HCT116 (cell line): ENCODE measurements at regions not wholly inside any gene's neighbourhood (a gene's known extent, or its start where the extent isn't known, plus 50 kb on each side); places are given as distances from the start of the nearest gene placed in this dataset.

ENCODE experiments used
- ATAC-seq: fragments of 200-7000 bp; cut with Tn5 transposase; 2 replicates; pipeline ENCODE4 v1.9.1; 2020; ENCODE audit warnings: mild to moderate bottlenecking, moderate library complexity
- BruUV-seq: library from RNA; stranded (reverse); fragments of 400-500 nt; replicated peaks from 2 replicates; lab custom pipeline; 2021; lab: Mats Ljungman, UMichigan
- CTCF ChIA-PET: fragments of 300-600 bp; sonication (Branson Sonifier 250); formaldehyde crosslinking; loops from one replicate; lab custom pipeline; 2021; ENCODE audit warnings: antibody characterized with exemption; lab: Charles Lee
- POLR2A ChIA-PET: fragments of 300-600, 350-600 bp; sonication (Branson Sonifier 250); formaldehyde crosslinking; loops from one replicate; lab custom pipeline; 2021; ENCODE audit warnings: antibody characterized with exemption; lab: Charles Lee
- RAD21 ChIA-PET, 2 experiments: fragments of 300-600 bp; sonication (Branson Sonifier 250); formaldehyde crosslinking; loops; one replicate each; lab custom pipeline; 2023; ENCODE audit warnings: low total read pairs in 2 of 2; ENCODE audit not compliant: uncharacterized antibody in 2 of 2, unreplicated experiment in 2 of 2, low non-redundant PET in 1 of 2; lab: Charles Lee
- DNase-seq: peaks from one replicate; pipeline ENCODE4 v3.0.0-alpha.2; 2010; ENCODE audit warnings: low read depth, low spot score
- H2AFZ ChIP-seq: fragments of 200-600 bp; shearing (Covaris generic), sonication (generic); 2 replicates; pipeline ENCODE4 v1.6.1; 2017; ENCODE audit warnings: low read depth, mixed run types, mixed read lengths, antibody characterized with exemption, low read length; ENCODE audit not compliant: poor library complexity, severe bottlenecking
- H3K27ac ChIP-seq: 2 replicates; pipeline ENCODE4 v1.5.1; 2012; ENCODE audit warnings: low read depth, low read length
- H3K27me3 ChIP-seq: fragments of 200-600 bp; sonication (generic); 2 replicates; pipeline ENCODE4 v1.6.1; 2016; ENCODE audit warnings: mixed run types, low read length, mixed read lengths; ENCODE audit not compliant: insufficient read depth
- H3K36me3 ChIP-seq, 2 experiments: fragments of 200-500 bp in 1 of 2; fragments of 200-600 bp in 1 of 2; sonication (Bioruptor generic) in 1 of 2; sonication (generic) in 1 of 2; 2 replicates each; pipeline versions ENCODE4 v1.5.1 to v1.6.1; 2014 to 2016; ENCODE audit warnings: low read length in 2 of 2, inconsistent platforms in 1 of 2, mixed read lengths in 1 of 2, mixed run types in 1 of 2; ENCODE audit not compliant: insufficient read depth in 2 of 2, control insufficient read depth in 1 of 2
- H3K4me1 ChIP-seq, 2 experiments: fragments of 200-600 bp in 1 of 2; sonication (generic) in 1 of 2; 2 replicates each; pipeline versions ENCODE4 v1.5.1 to v1.6.1; 2012 to 2017; ENCODE audit warnings: low read length in 2 of 2, inconsistent platforms in 1 of 2, mild to moderate bottlenecking in 1 of 2, mixed read lengths in 1 of 2, mixed run types in 1 of 2, moderate library complexity in 1 of 2; ENCODE audit not compliant: insufficient read depth in 2 of 2, control insufficient read depth in 1 of 2
- H3K4me2 ChIP-seq: fragments of 200-600 bp; sonication (generic); 2 replicates; pipeline ENCODE4 v1.6.1; 2017; ENCODE audit warnings: mixed run types, low read length, mixed read lengths
- H3K4me3 ChIP-seq, 2 experiments: fragments of 200-600 bp in 1 of 2; sonication (generic) in 1 of 2; replicated peaks in 1 of 2; 2 replicates each; pipeline ENCODE4 v1.5.1; 2011 to 2016; ENCODE audit warnings: low read length in 2 of 2, control low read depth in 1 of 2, low read depth in 1 of 2, mild to moderate bottlenecking in 1 of 2, mixed read lengths in 1 of 2, mixed run types in 1 of 2
- H3K79me2 ChIP-seq: fragments of 200-600 bp; sonication (generic); 2 replicates; pipeline ENCODE4 v1.6.1; 2017; ENCODE audit warnings: mild to moderate bottlenecking, mixed run types, low read length, moderate library complexity, mixed read lengths; ENCODE audit not compliant: insufficient read depth
- H3K9ac ChIP-seq: fragments of 200-600 bp; sonication (generic); 2 replicates; pipeline ENCODE4 v1.6.1; 2016; ENCODE audit warnings: low read length, mixed read lengths
- H3K9me2 ChIP-seq: fragments of 200-600 bp; sonication (generic), shearing (Covaris generic); 2 replicates; pipeline ENCODE4 v1.6.1; 2017; ENCODE audit warnings: mixed run types, mild to moderate bottlenecking, moderate library complexity; ENCODE audit not compliant: insufficient read depth
- H3K9me3 ChIP-seq, 2 experiments: fragments of 200-500 bp in 1 of 2; fragments of 200-600 bp in 1 of 2; sonication (Bioruptor generic) in 1 of 2; sonication (generic) in 1 of 2; 2 replicates each; pipeline ENCODE4 v1.6.1; 2014 to 2017; ENCODE audit warnings: low read length in 2 of 2, mixed read lengths in 2 of 2, inconsistent platforms in 1 of 2, low read depth in 1 of 2, mild to moderate bottlenecking in 1 of 2, mixed run types in 1 of 2, moderate library complexity in 1 of 2; ENCODE audit not compliant: control insufficient read depth in 1 of 2, insufficient read depth in 1 of 2
- H4K20me1 ChIP-seq: fragments of 200-600 bp; sonication (generic), shearing (Covaris generic); 2 replicates; pipeline ENCODE4 v1.6.1; 2017; ENCODE audit warnings: mixed run types, mild to moderate bottlenecking, moderate library complexity; ENCODE audit not compliant: insufficient read depth
- CBX3 ChIP-seq: IDR thresholded peaks from 2 replicates; pipeline ENCODE4 v1.6.1; 2012; ENCODE audit warnings: low read depth
- EGR1 ChIP-seq: IDR thresholded peaks from 2 replicates; pipeline ENCODE4 v1.6.1; 2012; ENCODE audit warnings: low read depth
- MAX ChIP-seq: IDR thresholded peaks from 2 replicates; pipeline ENCODE4 v1.6.1; 2012
- RAD21 ChIP-seq: IDR thresholded peaks from 2 replicates; pipeline ENCODE4 v1.6.1; 2012; ENCODE audit warnings: low read depth, mild to moderate bottlenecking
- REST ChIP-seq: IDR thresholded peaks from 2 replicates; pipeline ENCODE4 v1.6.1; 2012; ENCODE audit warnings: low read depth
- TCF7L2 ChIP-seq: IDR thresholded peaks from 2 replicates; pipeline ENCODE4 v1.7.0; 2011; ENCODE audit warnings: borderline replicate concordance, inconsistent platforms; ENCODE audit not compliant: insufficient read depth, insufficient read length; ENCODE audit errors: extremely low read depth
- YY1 ChIP-seq: IDR thresholded peaks from 2 replicates; pipeline ENCODE4 v1.6.1; 2011; ENCODE audit warnings: low read length, low read depth, moderate library complexity, mild to moderate bottlenecking; ENCODE audit not compliant: insufficient replicate concordance; ENCODE audit errors: extremely low read depth
- ZNF274 ChIP-seq: fragments of 200-500 bp; sonication (Bioruptor generic); IDR thresholded peaks from 2 replicates; pipeline ENCODE4 v1.6.1; 2014; ENCODE audit warnings: mild to moderate bottlenecking, low read depth, low read length, inconsistent platforms
- intact Hi-C: fragments of 100-400 bp; cut with micrococcal nuclease; formaldehyde crosslinking; loops from 2 replicates; pipeline ENCODE4 v1.10.0; 2022
- TF ChIP-seq, protein P1 (sequence below): IDR thresholded peaks from 2 replicates; pipeline ENCODE4 v1.6.1; 2011; ENCODE audit warnings: mild to moderate bottlenecking, low read length, moderate library complexity; ENCODE audit not compliant: insufficient replicate concordance; ENCODE audit errors: extremely low read depth

- TF ChIP-seq, protein P1, sequence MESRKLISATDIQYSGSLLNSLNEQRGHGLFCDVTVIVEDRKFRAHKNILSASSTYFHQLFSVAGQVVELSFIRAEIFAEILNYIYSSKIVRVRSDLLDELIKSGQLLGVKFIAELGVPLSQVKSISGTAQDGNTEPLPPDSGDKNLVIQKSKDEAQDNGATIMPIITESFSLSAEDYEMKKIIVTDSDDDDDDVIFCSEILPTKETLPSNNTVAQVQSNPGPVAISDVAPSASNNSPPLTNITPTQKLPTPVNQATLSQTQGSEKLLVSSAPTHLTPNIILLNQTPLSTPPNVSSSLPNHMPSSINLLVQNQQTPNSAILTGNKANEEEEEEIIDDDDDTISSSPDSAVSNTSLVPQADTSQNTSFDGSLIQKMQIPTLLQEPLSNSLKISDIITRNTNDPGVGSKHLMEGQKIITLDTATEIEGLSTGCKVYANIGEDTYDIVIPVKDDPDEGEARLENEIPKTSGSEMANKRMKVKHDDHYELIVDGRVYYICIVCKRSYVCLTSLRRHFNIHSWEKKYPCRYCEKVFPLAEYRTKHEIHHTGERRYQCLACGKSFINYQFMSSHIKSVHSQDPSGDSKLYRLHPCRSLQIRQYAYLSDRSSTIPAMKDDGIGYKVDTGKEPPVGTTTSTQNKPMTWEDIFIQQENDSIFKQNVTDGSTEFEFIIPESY: no peak
- TF ChIP-seq ZNF274: no peak
- no peak for TF ChIP-seq EGR1
These were observed 69.6 kb downstream of the THNSL2 start (continued) for GRCh38 chr2:88239781-88240180.

DNA sequence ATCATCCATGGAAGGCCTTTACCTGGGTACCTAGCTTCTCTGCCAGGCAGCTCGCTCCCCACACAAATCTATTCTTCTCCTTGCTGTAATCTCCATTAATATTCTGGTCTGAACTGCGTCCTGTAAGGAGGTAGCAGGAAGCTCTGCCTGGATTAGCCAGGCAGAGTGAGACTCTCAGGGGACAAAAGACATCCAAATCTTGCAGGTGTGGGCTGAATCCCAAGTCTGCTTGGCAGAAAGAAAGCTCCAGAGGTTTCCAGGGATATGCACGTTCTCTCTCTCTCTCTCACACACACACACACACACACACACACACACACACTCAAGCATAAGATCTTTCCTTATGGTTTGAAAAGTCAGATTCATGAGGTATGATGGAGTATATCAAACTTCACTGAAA, 66.5 kb downstream of the THNSL2 start:
- POLR2A ChIA-PET: no interaction called here
- no peaks in the 10 kb centered on the region for H4K20me1 ChIP-seq
- DNase-seq: no peak
- H3K79me2 ChIP-seq: no peaks in the 10 kb centered on the region
- no peak overlapping the region for H3K27ac ChIP-seq
- no peaks in the 10 kb centered on the region for H3K36me3 ChIP-seq
- RAD21 ChIA-PET: no interaction called here
- H3K4me3 ChIP-seq: no peak overlapping the region
- H3K27me3 ChIP-seq: no peaks in the 10 kb centered on the region
- H3K9me3 ChIP-seq: no peaks in the 10 kb centered on the region
- no peaks in the 10 kb centered on the region for H3K9me2 ChIP-seq
- ATAC-seq: no peak
- H2AFZ ChIP-seq: no peak overlapping the region
- H3K9ac ChIP-seq: no peak overlapping the region
- peaks cover 3 to 4% of the 10 kb centered on the region in 2 experiments; a peak in 2 of 4 replicates for H3K4me1 ChIP-seq
- no TSS peak for BruUV-seq
- no peak overlapping the region for H3K4me2 ChIP-seq
- CTCF ChIA-PET: no interaction called here
- intact Hi-C loops: no loop called here
- TF ChIP-seq RAD21: no peak
- TF ChIP-seq EGR1: no peak
- TF ChIP-seq MAX: no peak
- TF ChIP-seq CBX3: no peak
- TF ChIP-seq YY1: no peak
- no peak for TF ChIP-seq REST
- TF ChIP-seq TCF7L2: no peak
